ENCODE measurements at regions not wholly inside any gene's neighbourhood (a gene's known extent, or its start where the extent isn't known, plus 50 kb on each side); places are given as distances from the start of the nearest gene placed in this dataset.

DNA sequence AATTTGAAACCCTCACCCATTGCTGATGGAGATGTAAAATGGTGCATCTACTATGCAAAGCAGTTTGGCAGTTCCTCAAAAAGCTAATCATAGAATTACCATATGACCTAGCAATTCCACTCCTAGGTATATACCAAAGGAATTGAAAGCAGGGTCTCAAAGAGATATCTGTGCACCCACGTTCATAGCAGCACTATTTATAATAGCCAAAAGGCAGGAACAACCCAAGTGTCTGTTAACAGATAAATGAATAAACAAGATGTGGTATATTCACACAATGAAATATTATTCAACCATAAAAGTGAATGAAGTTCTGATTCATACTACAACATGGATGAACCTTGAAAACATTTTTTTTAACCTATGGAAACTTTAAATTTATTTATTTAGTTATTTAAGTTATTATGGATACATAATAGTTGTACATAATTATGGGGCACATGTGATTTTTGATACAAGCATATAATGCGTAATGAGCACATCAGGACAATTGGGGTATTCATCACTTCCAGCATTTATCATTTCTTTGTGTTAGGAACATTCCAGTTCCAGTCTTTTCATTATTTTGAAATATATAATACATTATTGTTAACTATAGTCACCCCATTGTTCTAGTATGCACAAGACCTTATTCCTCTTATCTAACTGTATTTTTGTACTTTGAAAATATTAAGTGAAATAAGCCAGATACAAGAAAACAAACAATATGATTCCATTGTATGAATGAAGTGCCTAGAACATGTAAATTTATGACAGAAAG is 205.6 kb upstream of the CNKSR2 start:
- intact Hi-C loops (cut with DNase I), result no loop called here
- H3K9me3 ChIP-seq, result no peaks in the 10 kb centered on the region
- 55 to 70% (median 68%) methylated on average over 2 of the region's 2 CpGs for WGBS, 3 donors
- H3K27me3 ChIP-seq (ENCODE audit: insufficient read depth in 3 of 3, low read length in 2 of 3), result no peaks in the 10 kb centered on the region
- no peak for TF ChIP-seq CTCF (IDR thresholded peaks at IDR 0.05)
- ATAC-seq (no peak), DNase-seq (no peak)
- no peaks in the 10 kb centered on the region for H3K4me1 ChIP-seq
- no peaks in the 10 kb centered on the region for H3K36me3 ChIP-seq (ENCODE audit: insufficient read depth in 1 of 2, low read depth in 1 of 2)
- H3K4me3 ChIP-seq, result no peak overlapping the region
- H3K27ac ChIP-seq, result no peak overlapping the region

- H3K4me3 ChIP-seq, result no peak overlapping the region
- WGBS, 3 donors, result 57 to 83% (median 77%) methylated on average over 4 of the region's 4 CpGs
- H3K27ac ChIP-seq, result no peak overlapping the region
- DNase-seq, result no peak
- no peak for TF ChIP-seq CTCF (IDR thresholded peaks at IDR 0.05)
- intact Hi-C loops (cut with DNase I), result no loop called here
- no peaks in the 10 kb centered on the region for H3K9me3 ChIP-seq
- H3K36me3 ChIP-seq (ENCODE audit: insufficient read depth in 1 of 2, low read depth in 1 of 2), result no peaks in the 10 kb centered on the region
- ATAC-seq, result no peak
- H3K4me1 ChIP-seq, result no peaks in the 10 kb centered on the region
- no peaks in the 10 kb centered on the region for H3K27me3 ChIP-seq (ENCODE audit: insufficient read depth in 3 of 3, low read length in 2 of 3)
Observed at GRCh38 chrX:21171181-21171580, 203.0 kb upstream of the CNKSR2 start.

DNA sequence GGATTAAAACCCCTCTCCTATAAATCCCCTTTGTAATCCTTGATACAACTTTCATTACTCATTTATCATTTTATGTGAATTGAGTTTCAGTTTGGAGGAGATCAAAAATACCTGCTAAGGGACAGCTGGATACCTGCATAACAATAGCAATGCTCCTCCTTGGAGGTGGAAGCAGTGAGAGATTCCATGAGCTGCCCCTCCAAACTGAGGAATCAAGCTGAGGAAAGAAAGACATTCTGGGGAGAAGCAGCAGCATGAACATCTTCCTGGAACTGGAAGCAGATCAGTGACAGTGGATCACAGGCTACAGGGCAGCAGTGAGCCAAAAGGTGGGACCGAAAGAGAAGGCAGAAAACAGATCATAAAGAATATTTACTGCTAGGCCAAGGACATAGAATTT is 199.8 kb upstream of the CNKSR2 start:
- Histone ChIP-seq H3K4me3 (no peak overlapping the region), H3K27ac (no peak overlapping the region), H3K9me3 (no peaks in the 10 kb centered on the region), H3K27me3 (ENCODE audit: insufficient read depth in 3 of 3, low read length in 2 of 3) (no peaks in the 10 kb centered on the region), H3K4me1 (no peaks in the 10 kb centered on the region), H3K36me3 (ENCODE audit: insufficient read depth in 1 of 2, low read depth in 1 of 2) (no peaks in the 10 kb centered on the region)
- 41 to 74% (median 69%) methylated on average over 1 of the region's 1 CpG for WGBS, 3 donors
- ATAC-seq (no peak), DNase-seq (no peak)
- intact Hi-C loops (cut with DNase I), result no loop called here
- TF ChIP-seq CTCF (IDR thresholded peaks at IDR 0.05), result no peak

- no peaks in the 10 kb centered on the region for H3K27me3 ChIP-seq (ENCODE audit: insufficient read depth in 3 of 3, low read length in 2 of 3)
- no peak overlapping the region for H3K4me3 ChIP-seq
- H3K9me3 ChIP-seq, result no peaks in the 10 kb centered on the region
- no peaks in the 10 kb centered on the region for H3K36me3 ChIP-seq (ENCODE audit: insufficient read depth in 1 of 2, low read depth in 1 of 2)
- 45 to 52% (median 51%) methylated on average over 5 of the region's 5 CpGs for WGBS, 3 donors
- intact Hi-C loops (cut with DNase I), result no loop called here
- no peaks in the 10 kb centered on the region for H3K4me1 ChIP-seq
- H3K27ac ChIP-seq, result no peak overlapping the region
- DNase-seq (no peak), ATAC-seq (no peak)
- no peak for TF ChIP-seq CTCF (IDR thresholded peaks at IDR 0.05)
Observed at GRCh38 chrX:21176921-21177571, 197.2 kb upstream of the CNKSR2 start.

Data from psoas muscle (tissue), 7 donors.